ENCODE measurements at regions not wholly inside any gene's neighbourhood (a gene's known extent, or its start where the extent isn't known, plus 50 kb on each side); places are given as distances from the start of the nearest gene placed in this dataset.

GRCh38 chr21:41597811-41598231 lies 89.9 kb upstream of the TMPRSS2 start:
- no peak for TF ChIP-seq CTCF (IDR thresholded peaks at IDR 0.05; ENCODE audit: low read depth, low read length, poor library complexity, severe bottlenecking)
- TF ChIP-seq EZH2phosphoT487 (IDR thresholded peaks at IDR 0.05; ENCODE audit: borderline replicate concordance, low read length), result no peak

GRCh38 chr21:41597227-41597626 lies 89.3 kb upstream of the TMPRSS2 start:
- Histone ChIP-seq H3K27me3 (ENCODE audit: control insufficient read depth, low read length) (no peaks in the 10 kb centered on the region; the same call in none of the 2 replicates), H3K27ac (ENCODE audit: low read depth, low read length) (no peak overlapping the region), H3K4me3 (ENCODE audit: low read length) (no peak overlapping the region), H4K20me1 (ENCODE audit: control insufficient read depth, insufficient read depth, low read depth, low read length) (no peaks in the 10 kb centered on the region), H3K4me1 (ENCODE audit: control insufficient read depth, low read length) (no peaks in the 10 kb centered on the region), H3K79me2 (ENCODE audit: control insufficient read depth, low read length) (no peaks in the 10 kb centered on the region), H3F3A (ENCODE audit: control insufficient read depth, insufficient read depth) (no peaks in the 10 kb centered on the region), H3K36me3 (ENCODE audit: control insufficient read depth, low read length) (no peaks in the 10 kb centered on the region), H3K9me3 (ENCODE audit: control insufficient read depth, insufficient read depth, low read length) (no peaks in the 10 kb centered on the region), H3K9me2 (replicated peaks; ENCODE audit: control insufficient read depth, low read length) (no peaks in the 10 kb centered on the region), H3K4me2 (ENCODE audit: low read length) (no peak overlapping the region)
- TF ChIP-seq CTCF (IDR thresholded peaks at IDR 0.05; ENCODE audit: low read depth, low read length, poor library complexity, severe bottlenecking) (no peak), EZH2phosphoT487 (IDR thresholded peaks at IDR 0.05; ENCODE audit: borderline replicate concordance, low read length) (no peak)

More at GRCh38 chr21:41597811-41598231, 89.9 kb upstream of the TMPRSS2 start:
- Histone ChIP-seq H3K27ac (ENCODE audit: low read depth, low read length) (no peak overlapping the region), H3K9me3 (ENCODE audit: control insufficient read depth, insufficient read depth, low read length) (no peaks in the 10 kb centered on the region), H3K4me3 (ENCODE audit: low read length) (no peak overlapping the region), H3F3A (ENCODE audit: control insufficient read depth, insufficient read depth) (no peaks in the 10 kb centered on the region), H3K36me3 (ENCODE audit: control insufficient read depth, low read length) (no peaks in the 10 kb centered on the region), H3K79me2 (ENCODE audit: control insufficient read depth, low read length) (no peaks in the 10 kb centered on the region), H3K4me1 (ENCODE audit: control insufficient read depth, low read length) (no peaks in the 10 kb centered on the region), H4K20me1 (ENCODE audit: control insufficient read depth, insufficient read depth, low read depth, low read length) (no peaks in the 10 kb centered on the region), H3K9me2 (replicated peaks; ENCODE audit: control insufficient read depth, low read length) (no peaks in the 10 kb centered on the region), H3K27me3 (ENCODE audit: control insufficient read depth, low read length) (no peaks in the 10 kb centered on the region; the same call in none of the 2 replicates), H3K4me2 (ENCODE audit: low read length) (no peak overlapping the region)

- no peaks in the 10 kb centered on the region for H3K79me2 ChIP-seq (ENCODE audit: control insufficient read depth, low read length)
- no peak overlapping the region for H3K4me2 ChIP-seq (ENCODE audit: low read length)
- H3K27ac ChIP-seq (ENCODE audit: low read depth, low read length), result no peak overlapping the region
- H3K4me3 ChIP-seq (ENCODE audit: low read length), result no peak overlapping the region
- TF ChIP-seq EZH2phosphoT487 (IDR thresholded peaks at IDR 0.05; ENCODE audit: borderline replicate concordance, low read length) (no peak), CTCF (IDR thresholded peaks at IDR 0.05; ENCODE audit: low read depth, low read length, poor library complexity, severe bottlenecking) (no peak)
- no peaks in the 10 kb centered on the region for H4K20me1 ChIP-seq (ENCODE audit: control insufficient read depth, insufficient read depth, low read depth, low read length)
- H3K4me1 ChIP-seq (ENCODE audit: control insufficient read depth, low read length), result no peaks in the 10 kb centered on the region
- no peaks in the 10 kb centered on the region for H3F3A ChIP-seq (ENCODE audit: control insufficient read depth, insufficient read depth)
- no peaks in the 10 kb centered on the region for H3K9me3 ChIP-seq (ENCODE audit: control insufficient read depth, insufficient read depth, low read length)
- H3K36me3 ChIP-seq (ENCODE audit: control insufficient read depth, low read length), result no peaks in the 10 kb centered on the region
- H3K9me2 ChIP-seq (replicated peaks; ENCODE audit: control insufficient read depth, low read length), result no peaks in the 10 kb centered on the region
- H3K27me3 ChIP-seq (ENCODE audit: control insufficient read depth, low read length), result no peaks in the 10 kb centered on the region; the same call in none of the 2 replicates
Measured at GRCh38 chr21:41596241-41596925, 88.4 kb upstream of the TMPRSS2 start.
